Neural cell (in vitro differentiated cells): ENCODE measurements at regions not wholly inside any gene's neighbourhood (a gene's known extent, or its start where the extent isn't known, plus 50 kb on each side); places are given as distances from the start of the nearest gene placed in this dataset.

ENCODE experiments used
- H2AFZ ChIP-seq: fragments of 200-600, 300-800 bp; sonication (generic), shearing (Covaris generic); 2 replicates; pipeline ENCODE4 v1.6.0; 2014; ENCODE audit warnings: low read depth, mild to moderate bottlenecking, antibody characterized with exemption, low read length, moderate library complexity
- H3F3A ChIP-seq: fragments of 200-600 bp; shearing (Covaris generic); 2 replicates; pipeline ENCODE4 v1.6.1; 2016; ENCODE audit warnings: mild to moderate bottlenecking, moderate library complexity, mixed read lengths, antibody characterized with exemption, low read length; ENCODE audit not compliant: insufficient read depth, poor library complexity, severe bottlenecking
- H3K27ac ChIP-seq: fragments of 200-600, 300-800 bp; sonication (generic), shearing (Covaris generic); 2 replicates; pipeline ENCODE4 v1.5.1; 2014; ENCODE audit warnings: mild to moderate bottlenecking, low read length, moderate library complexity
- H3K27me3 ChIP-seq: fragments of 300-800, 200-600 bp; sonication (generic), shearing (Covaris generic); 2 replicates; pipeline ENCODE4 v1.6.0; 2014; ENCODE audit warnings: mild to moderate bottlenecking, low read depth, low read length, moderate library complexity; ENCODE audit not compliant: insufficient read depth
- H3K36me3 ChIP-seq: fragments of 300-800, 200-600 bp; sonication (generic), shearing (Covaris generic); 2 replicates; pipeline ENCODE4 v1.5.1; 2014; ENCODE audit warnings: mild to moderate bottlenecking, antibody characterized with exemption, low read length, moderate library complexity; ENCODE audit not compliant: insufficient read depth
- H3K4me2 ChIP-seq: fragments of 300-800, 200-600 bp; sonication (generic), shearing (Covaris generic); 2 replicates; pipeline ENCODE4 v1.6.0; 2014; ENCODE audit warnings: mild to moderate bottlenecking, low read length
- H3K4me3 ChIP-seq: fragments of 300-800, 200-600 bp; sonication (generic), shearing (Covaris generic); 2 replicates; pipeline ENCODE4 v1.5.1; 2014; ENCODE audit warnings: mild to moderate bottlenecking, low read length, moderate library complexity
- H3K79me2 ChIP-seq: fragments of 200-600 bp; shearing (Covaris generic); replicated peaks from 2 replicates; pipeline ENCODE4 v1.6.0; 2014; ENCODE audit warnings: mild to moderate bottlenecking, low read length, moderate library complexity; ENCODE audit not compliant: insufficient read depth
- H3K9ac ChIP-seq: fragments of 300-800, 200-600 bp; sonication (generic), shearing (Covaris generic); 2 replicates; pipeline ENCODE4 v1.6.1; 2016; ENCODE audit warnings: mild to moderate bottlenecking, low read length, mixed read lengths
- H3K9me2 ChIP-seq: fragments of 200-600 bp; shearing (Covaris generic); 2 replicates; pipeline ENCODE4 v1.6.1; 2016; ENCODE audit warnings: mild to moderate bottlenecking, low read length, mixed read lengths; ENCODE audit not compliant: insufficient read depth
- H3K9me3 ChIP-seq: fragments of 200-600, 300-800 bp; sonication (generic), shearing (Covaris generic); 2 replicates; pipeline ENCODE4 v1.6.1; 2016; ENCODE audit warnings: mild to moderate bottlenecking, mixed run types, low read length, moderate library complexity, mixed read lengths
- H4K20me1 ChIP-seq: fragments of 200-600 bp; shearing (Covaris generic); 2 replicates; pipeline ENCODE4 v1.6.1; 2016; ENCODE audit warnings: mild to moderate bottlenecking, mixed run types; ENCODE audit not compliant: insufficient read depth
- CTCF ChIP-seq: fragments of 450-650 bp; IDR thresholded peaks from 2 replicates; pipeline ENCODE4 v1.5.1; 2014; ENCODE audit warnings: antibody characterized with exemption, mild to moderate bottlenecking, moderate library complexity; ENCODE audit not compliant: poor library complexity, severe bottlenecking
- EP300 ChIP-seq: fragments of 450-650 bp; conservative IDR thresholded peaks from 2 replicates; pipeline ENCODE4 v1.6.1; 2014; ENCODE audit warnings: antibody characterized with exemption, mild to moderate bottlenecking, moderate library complexity; ENCODE audit not compliant: poor library complexity, severe bottlenecking
- EZH2 ChIP-seq: fragments of 200-600, 300-800 bp; shearing (Covaris generic), sonication (generic); IDR thresholded peaks from 2 replicates; pipeline ENCODE4 v1.6.1; 2014; ENCODE audit warnings: antibody characterized with exemption, low read length, borderline replicate concordance, mild to moderate bottlenecking; ENCODE audit not compliant: insufficient read depth, poor library complexity, severe bottlenecking
- MXI1 ChIP-seq: fragments of 450-650 bp; conservative IDR thresholded peaks from 2 replicates; pipeline ENCODE4 v1.6.1; 2014; ENCODE audit warnings: antibody characterized with exemption, mild to moderate bottlenecking; ENCODE audit not compliant: poor library complexity, severe bottlenecking
- POLR2AphosphoS5 ChIP-seq: IDR thresholded peaks from 2 replicates; pipeline ENCODE4 v1.6.1; 2012
- RAD21 ChIP-seq: fragments of 450-650 bp; conservative IDR thresholded peaks from 2 replicates; pipeline ENCODE4 v1.6.1; 2014; ENCODE audit warnings: antibody characterized with exemption, mild to moderate bottlenecking, moderate library complexity
- SMC3 ChIP-seq: fragments of 450-650 bp; conservative IDR thresholded peaks from 2 replicates; pipeline ENCODE4 v1.6.1; 2014; ENCODE audit warnings: antibody characterized with exemption, mild to moderate bottlenecking, moderate library complexity; ENCODE audit not compliant: poor library complexity
- TAF1 ChIP-seq: IDR thresholded peaks from 2 replicates; pipeline ENCODE4 v1.6.1; 2012; ENCODE audit warnings: low read depth
- TF ChIP-seq, protein P1 (sequence below): IDR thresholded peaks from 2 replicates; pipeline ENCODE4 v1.6.1; 2012; ENCODE audit warnings: borderline replicate concordance

DNA sequence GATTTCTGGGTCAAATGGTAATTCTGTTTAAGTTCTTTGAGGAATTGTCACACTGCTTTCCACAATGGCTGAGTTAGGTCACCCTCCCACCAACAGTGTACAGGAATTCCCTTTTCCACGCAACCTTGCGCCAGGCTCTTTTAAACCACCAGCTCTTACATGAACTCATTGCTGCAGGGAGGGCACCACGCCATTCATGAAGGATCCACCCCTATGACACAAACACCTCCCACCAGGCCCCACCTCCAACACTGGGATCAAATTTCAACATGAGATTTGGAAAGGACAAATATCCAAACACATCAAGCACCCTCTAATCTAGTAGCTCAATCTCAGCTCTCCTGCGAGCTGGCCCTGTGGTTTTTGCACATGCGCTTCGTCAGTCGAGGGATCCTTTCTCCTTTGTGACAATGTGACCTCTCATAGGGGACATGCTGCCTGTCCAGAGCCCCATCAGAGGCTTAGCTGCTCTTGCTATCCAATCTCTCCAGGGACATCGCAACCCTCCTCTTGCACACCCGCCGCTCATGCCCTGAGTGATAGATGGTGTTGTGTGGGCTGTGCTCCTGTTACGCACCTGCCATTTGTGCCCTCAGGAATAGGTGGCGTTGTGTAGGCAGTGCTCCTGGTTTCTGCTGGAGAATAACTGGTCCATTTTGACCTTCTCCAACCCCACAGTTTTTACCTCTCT, 328.0 kb downstream of the UQCRFS1 start:
- no peaks in the 10 kb centered on the region for H4K20me1 ChIP-seq
- no peaks in the 10 kb centered on the region for H3K27me3 ChIP-seq
- H3K4me3 ChIP-seq = no peak overlapping the region
- no peaks in the 10 kb centered on the region for H3F3A ChIP-seq
- no peak overlapping the region for H3K4me2 ChIP-seq
- H3K27ac ChIP-seq = no peak overlapping the region
- no peaks in the 10 kb centered on the region for H3K9me2 ChIP-seq
- no peaks in the 10 kb centered on the region for H3K9me3 ChIP-seq
- TF ChIP-seq SMC3 (no peak), TAF1 (no peak), CTCF (no peak), EP300 (no peak), POLR2AphosphoS5 (no peak), RAD21 (no peak), EZH2 (no peak), MXI1 (no peak)
- TF ChIP-seq, protein P1, sequence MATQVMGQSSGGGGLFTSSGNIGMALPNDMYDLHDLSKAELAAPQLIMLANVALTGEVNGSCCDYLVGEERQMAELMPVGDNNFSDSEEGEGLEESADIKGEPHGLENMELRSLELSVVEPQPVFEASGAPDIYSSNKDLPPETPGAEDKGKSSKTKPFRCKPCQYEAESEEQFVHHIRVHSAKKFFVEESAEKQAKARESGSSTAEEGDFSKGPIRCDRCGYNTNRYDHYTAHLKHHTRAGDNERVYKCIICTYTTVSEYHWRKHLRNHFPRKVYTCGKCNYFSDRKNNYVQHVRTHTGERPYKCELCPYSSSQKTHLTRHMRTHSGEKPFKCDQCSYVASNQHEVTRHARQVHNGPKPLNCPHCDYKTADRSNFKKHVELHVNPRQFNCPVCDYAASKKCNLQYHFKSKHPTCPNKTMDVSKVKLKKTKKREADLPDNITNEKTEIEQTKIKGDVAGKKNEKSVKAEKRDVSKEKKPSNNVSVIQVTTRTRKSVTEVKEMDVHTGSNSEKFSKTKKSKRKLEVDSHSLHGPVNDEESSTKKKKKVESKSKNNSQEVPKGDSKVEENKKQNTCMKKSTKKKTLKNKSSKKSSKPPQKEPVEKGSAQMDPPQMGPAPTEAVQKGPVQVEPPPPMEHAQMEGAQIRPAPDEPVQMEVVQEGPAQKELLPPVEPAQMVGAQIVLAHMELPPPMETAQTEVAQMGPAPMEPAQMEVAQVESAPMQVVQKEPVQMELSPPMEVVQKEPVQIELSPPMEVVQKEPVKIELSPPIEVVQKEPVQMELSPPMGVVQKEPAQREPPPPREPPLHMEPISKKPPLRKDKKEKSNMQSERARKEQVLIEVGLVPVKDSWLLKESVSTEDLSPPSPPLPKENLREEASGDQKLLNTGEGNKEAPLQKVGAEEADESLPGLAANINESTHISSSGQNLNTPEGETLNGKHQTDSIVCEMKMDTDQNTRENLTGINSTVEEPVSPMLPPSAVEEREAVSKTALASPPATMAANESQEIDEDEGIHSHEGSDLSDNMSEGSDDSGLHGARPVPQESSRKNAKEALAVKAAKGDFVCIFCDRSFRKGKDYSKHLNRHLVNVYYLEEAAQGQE = no peak
- H2AFZ ChIP-seq = no peak overlapping the region
- no peaks in the 10 kb centered on the region for H3K36me3 ChIP-seq
- H3K79me2 ChIP-seq = no peaks in the 10 kb centered on the region
- H3K9ac ChIP-seq = no peak overlapping the region

- no peak overlapping the region for H3K27ac ChIP-seq
- no peak overlapping the region for H2AFZ ChIP-seq
- TF ChIP-seq EZH2 = no peak
- no peak for TF ChIP-seq EP300
- TF ChIP-seq RAD21 = no peak
- TF ChIP-seq MXI1 = no peak
- no peak for TF ChIP-seq CTCF
- TF ChIP-seq TAF1 = no peak
- TF ChIP-seq POLR2AphosphoS5 = no peak
- TF ChIP-seq, protein P1 = no peak
- TF ChIP-seq SMC3 = no peak
- H3K27me3 ChIP-seq = no peaks in the 10 kb centered on the region
- H3K36me3 ChIP-seq = no peaks in the 10 kb centered on the region
- no peaks in the 10 kb centered on the region for H3F3A ChIP-seq
- no peak overlapping the region for H3K4me2 ChIP-seq
- H3K4me3 ChIP-seq = peak overlapping the region; percentile 0
- no peaks in the 10 kb centered on the region for H4K20me1 ChIP-seq
- H3K79me2 ChIP-seq = no peaks in the 10 kb centered on the region
- no peaks in the 10 kb centered on the region for H3K9me2 ChIP-seq
- H3K9me3 ChIP-seq = no peaks in the 10 kb centered on the region
- H3K9ac ChIP-seq = no peak overlapping the region
Observed at GRCh38 chr19:28883241-28883693, 329.7 kb downstream of the UQCRFS1 start.
